Left kidney (tissue), 1 donor: ENCODE measurements at regions not wholly inside any gene's neighbourhood (a gene's known extent, or its start where the extent isn't known, plus 50 kb on each side); places are given as distances from the start of the nearest gene placed in this dataset.

Experiments used
- DNase-seq: peaks from one replicate; pipeline ENCODE4 v3.0.0-alpha.2; 2013

GRCh38 chr2:219958941-219959340 lies 331.5 kb downstream of the SLC4A3 start:
- no peak for DNase-seq

DNA sequence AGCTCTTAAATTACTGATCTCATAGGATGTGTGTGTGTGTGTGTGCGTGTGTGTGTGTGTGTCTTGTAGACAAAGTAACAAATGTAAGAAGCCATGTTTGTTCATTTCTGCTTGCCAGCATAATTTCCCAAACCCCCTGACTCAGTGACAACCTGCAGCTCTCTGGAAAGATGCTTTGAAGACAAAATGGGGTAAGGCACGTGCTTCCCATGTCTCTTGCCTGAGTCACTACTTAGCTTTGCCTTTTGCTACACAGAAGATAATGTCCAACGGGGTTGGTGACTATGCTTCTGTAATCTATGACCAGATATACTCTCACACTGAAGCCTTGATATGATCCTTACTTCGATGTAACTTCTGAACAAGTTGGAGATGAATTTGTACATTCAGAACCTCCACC lies 332.0 kb downstream of the SLC4A3 start:
- no peak for DNase-seq

- peak; percentile 44 for DNase-seq
Observed at GRCh38 chr2:219961947-219962498, 334.6 kb downstream of the SLC4A3 start.

DNA sequence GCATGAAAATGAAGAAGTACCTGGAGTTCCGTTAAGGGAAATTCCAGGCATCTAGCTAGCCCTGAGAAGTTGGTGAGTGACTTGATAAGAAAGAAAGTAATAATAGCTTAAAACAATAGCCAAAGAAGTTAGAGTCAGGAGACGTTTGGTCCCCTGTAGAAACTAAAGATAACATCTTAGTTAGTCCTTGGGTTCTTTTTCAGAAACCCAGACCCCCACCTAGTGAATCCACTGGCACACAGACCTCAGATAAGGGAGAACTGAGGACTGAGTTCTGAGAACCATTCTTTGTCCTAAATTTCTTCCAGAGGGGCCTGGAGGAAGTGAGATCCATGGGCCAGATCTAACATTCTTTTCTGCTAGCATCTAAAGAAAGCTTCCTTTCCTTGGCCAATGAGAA lies 335.4 kb downstream of the SLC4A3 start:
- DNase-seq: no peak

- no peak for DNase-seq
Observed at GRCh38 chr2:219965287-219966194, 338.1 kb downstream of the SLC4A3 start.

GRCh38 chr2:219967247-219968245 lies 340.1 kb downstream of the SLC4A3 start:
- DNase-seq: no peak

- DNase-seq: no peak
Observed at GRCh38 chr2:219968685-219969345, 341.4 kb downstream of the SLC4A3 start.

- DNase-seq: no peak
Observed at GRCh38 chr2:219969508-219969907, 342.1 kb downstream of the SLC4A3 start.

- DNase-seq: no peak
Observed at GRCh38 chr2:219973136-219973535, 345.7 kb downstream of the SLC4A3 start.

- DNase-seq: no peak
Observed at GRCh38 chr2:219976871-219977270, 349.4 kb downstream of the SLC4A3 start.

DNA sequence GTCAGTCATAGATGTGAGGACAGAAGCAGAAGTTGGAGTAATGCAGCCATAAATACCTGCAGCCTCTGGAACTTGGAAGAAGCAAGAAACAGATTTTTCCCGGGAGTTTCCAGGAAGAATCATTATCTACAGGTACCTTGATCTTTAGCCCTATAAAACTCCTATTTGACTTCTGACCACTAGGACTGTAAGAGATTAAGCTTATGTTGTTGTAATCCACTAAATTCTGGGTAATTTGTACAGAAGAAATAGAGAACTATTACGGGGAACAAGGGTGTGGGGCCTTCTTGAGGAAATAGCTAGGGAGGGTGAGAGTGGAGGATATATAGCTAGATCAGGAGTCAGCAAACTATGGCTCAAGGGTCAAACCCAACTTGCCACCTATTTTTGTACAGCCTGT lies 353.2 kb downstream of the SLC4A3 start:
- DNase-seq: no peak

DNA sequence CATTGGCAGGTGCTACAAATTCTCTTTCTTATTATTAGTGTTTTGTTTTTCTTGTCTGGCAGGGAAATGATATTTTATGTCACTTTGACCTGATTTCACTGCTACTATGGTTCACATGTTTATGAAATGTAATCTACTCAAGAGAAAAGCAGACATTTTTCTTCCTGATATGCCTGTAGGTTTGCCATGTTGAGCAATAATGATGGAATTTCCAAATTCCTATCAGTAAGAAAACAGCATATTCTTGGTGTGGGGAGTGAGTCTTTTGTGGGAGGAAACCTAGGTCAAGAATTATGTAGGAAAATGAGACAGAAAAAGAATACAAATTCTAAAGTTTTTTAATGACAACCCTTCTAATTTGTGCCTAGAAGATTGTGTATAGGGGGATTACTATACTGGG lies 356.4 kb downstream of the SLC4A3 start:
- DNase-seq: no peak

DNA sequence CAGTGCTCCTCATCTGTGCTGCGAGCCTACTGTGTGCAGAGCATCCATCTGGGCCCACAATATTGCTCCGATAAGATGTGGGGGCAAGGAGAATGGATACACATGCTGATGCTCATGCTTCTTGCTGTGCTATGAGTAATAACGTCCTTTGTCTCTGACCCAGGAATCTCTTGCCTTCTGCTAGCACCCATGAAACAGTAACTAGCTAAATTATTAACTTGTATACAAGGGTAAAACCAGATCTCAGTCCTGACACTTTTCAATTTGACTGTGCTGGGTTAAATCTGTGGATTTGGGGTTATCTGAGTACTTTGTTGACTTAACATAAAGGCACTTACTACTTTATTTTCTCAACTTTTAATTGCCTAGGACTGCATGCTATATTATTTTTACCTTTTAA lies 357.6 kb downstream of the SLC4A3 start:
- no peak for DNase-seq

- DNase-seq: no peak
Observed at GRCh38 chr2:219987830-219988229, 360.4 kb downstream of the SLC4A3 start.

DNA sequence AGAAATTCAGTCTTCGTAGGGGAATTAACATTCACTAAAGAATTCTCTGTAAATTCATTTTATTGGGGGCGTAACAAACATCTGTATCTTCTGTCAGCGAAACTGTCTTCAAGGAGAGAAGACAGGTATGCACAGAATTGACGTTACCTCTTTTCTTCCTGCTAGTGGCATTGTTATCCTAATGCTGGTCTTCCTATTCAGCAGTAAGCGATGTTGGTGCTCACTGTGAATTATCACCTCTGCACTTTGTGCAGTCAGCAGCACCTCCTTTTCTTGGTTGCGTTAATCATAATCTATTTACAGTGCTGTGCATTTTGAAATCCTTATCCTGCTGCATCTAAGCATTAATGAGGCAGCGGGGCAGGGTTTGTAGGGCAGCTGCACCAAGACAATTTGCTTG lies 362.3 kb downstream of the SLC4A3 start:
- no peak for DNase-seq

DNA sequence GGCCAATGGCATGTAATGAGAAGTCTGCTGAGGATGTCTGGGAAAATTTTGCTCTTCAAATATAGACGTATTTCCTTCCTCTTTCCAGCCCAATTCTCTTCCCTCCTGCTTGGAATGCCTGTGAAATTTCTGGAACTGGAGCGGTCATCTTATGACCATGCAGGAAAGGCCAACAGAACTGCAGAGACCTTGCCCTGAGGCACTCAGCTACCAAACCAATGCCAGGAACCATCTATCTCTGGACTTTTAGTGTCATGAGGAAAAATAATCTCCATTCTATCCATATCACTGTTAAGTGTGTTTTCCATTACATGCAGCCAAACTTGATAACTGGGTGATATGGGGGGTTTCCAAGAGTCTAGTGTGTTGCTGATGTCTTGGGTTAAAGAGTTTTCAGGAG lies 363.7 kb downstream of the SLC4A3 start:
- no peak for DNase-seq

GRCh38 chr2:219995399-219995798 lies 368.0 kb downstream of the SLC4A3 start:
- peak; percentile 36 for DNase-seq

- no peak for DNase-seq
Observed at GRCh38 chr2:219995991-219996765, 368.7 kb downstream of the SLC4A3 start.

- DNase-seq: peak; percentile 88
Observed at GRCh38 chr2:219997341-219997851, 370.0 kb downstream of the SLC4A3 start.

GRCh38 chr2:219998107-219998506 lies 370.7 kb downstream of the SLC4A3 start:
- no peak for DNase-seq

GRCh38 chr2:219998714-219999227 lies 371.3 kb downstream of the SLC4A3 start:
- no peak for DNase-seq
